NCI-H345 treated with DMSO at 0.1 percent for 48 hours (cell line): ENCODE measurements at regions not wholly inside any gene's neighbourhood (a gene's known extent, or its start where the extent isn't known, plus 50 kb on each side); places are given as distances from the start of the nearest gene placed in this dataset.
A peak's percentile ranks its signal among the peaks of the same experiment; 100 is the strongest.

Experiments used
- DNase-seq: peaks from one replicate; lab custom pipeline; 2025; ENCODE audit not compliant: unreplicated experiment; lab: John Stamatoyannopoulos, UW

DNA sequence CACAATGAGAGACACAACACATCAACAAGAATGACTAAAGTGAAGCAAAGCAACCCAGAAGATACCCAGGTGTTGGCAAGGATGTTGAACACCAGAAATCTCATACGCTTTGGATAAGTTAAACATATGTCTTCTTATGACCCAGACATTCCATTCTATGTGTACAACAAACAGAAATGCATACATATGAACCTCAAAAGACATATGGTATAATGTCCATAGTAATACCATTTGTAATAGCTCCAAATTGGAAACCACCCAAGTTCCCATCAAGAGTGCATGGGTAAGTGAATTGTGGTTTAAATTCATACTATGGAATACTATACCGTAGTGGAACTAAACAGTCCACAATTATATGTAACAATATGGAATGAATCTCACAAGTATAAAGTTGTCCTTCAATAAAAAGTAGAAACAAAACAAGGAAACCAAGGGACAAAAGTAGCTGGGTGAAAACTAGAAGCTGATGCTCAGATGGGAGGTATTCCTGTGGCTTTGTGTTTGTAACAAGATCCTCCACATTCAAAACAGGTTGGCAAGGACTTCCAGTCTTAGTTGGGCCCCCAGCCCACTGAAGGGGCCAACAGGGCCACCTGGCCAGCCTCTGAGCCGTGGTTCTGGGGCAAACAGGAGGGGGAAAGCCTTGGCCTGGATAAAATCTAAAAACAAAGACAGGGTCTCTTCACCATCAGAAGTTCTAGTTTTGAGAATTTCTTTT lies 171.8 kb upstream of the PITX1 start:
- DNase-seq = no peak

GRCh38 chr5:135204151-135204600 lies 170.1 kb upstream of the PITX1 start:
- DNase-seq = no peak

- DNase-seq = no peak
Observed at GRCh38 chr5:135203593-135204036, 169.6 kb upstream of the PITX1 start.

DNA sequence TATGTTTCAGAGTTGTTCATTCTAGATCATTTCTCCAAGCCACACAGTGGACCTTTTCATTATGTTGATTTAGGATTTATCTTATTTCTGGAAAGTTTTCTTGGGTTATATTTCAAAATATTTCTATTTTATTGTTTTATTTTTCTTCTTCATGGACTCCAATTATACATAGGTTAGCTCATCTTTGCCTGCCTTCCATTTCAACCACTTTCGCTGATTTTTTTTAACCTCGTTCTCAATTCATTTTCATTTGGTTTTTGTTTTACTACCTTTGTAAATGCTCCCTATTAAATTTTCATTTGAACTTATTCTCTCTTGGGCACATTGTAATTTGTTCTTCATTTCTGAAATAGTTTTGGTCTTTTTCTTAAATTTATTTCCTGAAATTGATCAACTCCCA lies 169.0 kb upstream of the PITX1 start:
- no peak for DNase-seq

GRCh38 chr5:135199919-135200318 lies 165.9 kb upstream of the PITX1 start:
- no peak for DNase-seq

- DNase-seq = no peak
Observed at GRCh38 chr5:135196483-135196882, 162.5 kb upstream of the PITX1 start.

DNA sequence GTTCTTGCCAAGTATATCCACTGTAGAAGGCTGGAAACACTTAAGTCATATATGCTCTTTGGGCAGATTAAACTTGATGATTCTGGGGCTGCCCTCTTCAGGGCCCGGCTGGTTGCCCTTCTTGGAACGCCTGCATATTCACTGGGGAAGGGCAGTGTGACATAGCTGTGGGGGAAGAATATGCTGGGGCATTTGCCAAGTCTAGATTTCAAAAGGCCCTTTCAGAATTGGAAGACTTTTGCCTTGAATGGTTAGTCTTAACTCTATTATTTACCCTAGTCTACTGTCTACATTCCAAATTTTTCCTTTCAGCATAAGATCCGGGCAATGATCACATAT lies 161.2 kb upstream of the PITX1 start:
- DNase-seq = no peak

DNA sequence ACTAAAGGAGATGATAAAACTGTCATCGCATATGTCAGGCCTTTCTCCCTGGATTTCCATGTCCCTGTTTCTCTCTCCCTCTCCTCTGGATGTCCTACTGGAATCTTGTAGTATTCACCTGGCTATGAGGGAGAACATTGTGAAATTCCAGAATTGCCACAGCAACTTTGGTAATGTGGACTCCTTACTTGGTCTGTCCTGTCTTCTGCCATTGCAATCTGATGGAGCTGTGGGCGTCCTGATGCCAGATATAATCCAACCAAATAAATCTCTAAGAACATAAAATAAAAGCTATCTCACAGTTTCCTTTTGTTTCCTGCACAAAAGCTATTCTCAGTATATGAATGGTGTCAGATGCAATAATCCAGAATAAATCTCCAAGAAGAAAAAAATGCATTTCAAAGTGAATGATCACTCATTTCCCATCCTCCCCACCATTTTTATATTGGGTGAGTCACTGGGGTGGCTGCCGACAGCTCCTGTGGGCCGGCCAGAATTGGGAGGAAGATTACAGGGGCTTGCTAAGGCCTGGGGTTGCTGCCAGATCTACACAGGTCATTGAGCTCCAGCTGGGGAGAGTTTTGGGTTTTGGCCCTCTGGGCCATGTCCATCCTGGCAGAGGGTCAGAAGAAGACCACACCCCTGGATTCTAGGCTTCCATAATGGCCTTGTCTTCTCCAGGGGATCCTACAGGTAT lies 160.7 kb upstream of the PITX1 start:
- DNase-seq = no peak

GRCh38 chr5:135194126-135194488 lies 160.1 kb upstream of the PITX1 start:
- DNase-seq = no peak

GRCh38 chr5:135193213-135194125 lies 159.4 kb upstream of the PITX1 start:
- DNase-seq = no peak

GRCh38 chr5:135192351-135192750 lies 158.3 kb upstream of the PITX1 start:
- no peak for DNase-seq

DNA sequence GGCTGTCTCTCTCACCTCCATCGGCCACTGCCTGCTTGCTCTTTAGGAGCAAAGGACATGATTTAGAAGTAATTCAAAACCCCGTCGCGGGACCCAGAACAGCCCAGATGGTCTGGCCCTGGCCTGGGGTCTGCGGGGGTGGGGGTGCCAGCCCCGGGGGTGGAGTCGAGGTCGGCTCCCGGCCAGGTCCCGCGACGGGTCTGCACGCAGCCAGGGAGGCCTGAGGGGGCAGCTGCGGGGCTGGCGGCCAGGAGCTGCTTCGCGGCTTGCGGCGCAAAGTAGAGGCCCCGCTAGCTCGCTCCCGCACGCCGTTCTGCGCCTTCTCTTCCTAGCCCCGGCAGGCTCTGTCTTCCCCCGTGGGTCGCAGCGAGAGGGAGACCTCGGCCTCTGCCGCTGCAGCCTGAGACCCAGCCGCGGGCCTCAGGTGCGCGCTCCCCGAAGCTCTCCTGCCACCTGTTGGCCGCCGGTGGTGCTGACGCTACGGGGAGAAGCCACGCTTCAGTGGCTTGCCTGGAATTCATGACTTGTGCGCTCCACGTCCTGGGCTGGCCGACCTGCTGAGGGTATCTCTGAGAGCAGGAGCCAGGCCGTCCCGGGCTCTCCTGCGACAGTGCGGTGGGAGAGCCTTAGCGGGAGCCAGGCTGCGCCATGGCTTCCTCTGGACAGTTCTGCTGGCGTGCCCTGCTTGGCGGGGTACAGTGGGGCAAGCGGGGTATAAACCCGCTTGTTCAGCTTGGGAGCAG lies 157.2 kb upstream of the PITX1 start:
- DNase-seq = peak; percentile 57

DNA sequence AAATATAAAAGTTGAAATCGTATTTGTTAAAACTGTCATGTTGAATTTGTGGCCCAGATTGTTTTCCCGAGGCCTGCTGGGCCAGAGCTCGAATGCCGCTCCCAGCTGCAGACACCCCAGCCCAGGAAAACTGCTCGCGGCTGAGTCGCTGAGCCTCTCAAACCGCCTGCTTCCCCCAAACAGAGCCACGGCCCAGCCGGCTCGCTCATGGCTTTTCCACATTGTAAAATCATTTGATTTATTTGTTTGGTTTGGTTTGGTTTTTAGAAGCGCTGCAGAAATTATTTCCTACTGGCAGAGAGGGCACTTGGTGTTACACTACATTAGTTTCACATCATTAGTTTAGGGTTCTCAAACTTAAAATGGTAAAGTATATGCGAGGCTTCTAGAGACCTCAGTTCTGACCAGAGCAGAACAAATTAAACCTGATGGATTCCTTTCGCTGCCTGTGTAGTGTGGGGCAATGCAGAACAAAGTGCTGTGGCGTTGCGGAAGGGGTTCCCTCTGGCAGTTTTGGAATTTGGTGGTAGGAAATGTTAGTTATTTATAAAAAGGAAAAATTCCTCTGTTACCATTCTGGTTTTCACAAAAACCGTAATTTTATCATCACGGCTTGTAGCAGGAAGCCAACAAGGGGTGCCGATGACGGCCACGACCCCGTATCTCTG lies 156.5 kb upstream of the PITX1 start:
- DNase-seq = no peak

DNA sequence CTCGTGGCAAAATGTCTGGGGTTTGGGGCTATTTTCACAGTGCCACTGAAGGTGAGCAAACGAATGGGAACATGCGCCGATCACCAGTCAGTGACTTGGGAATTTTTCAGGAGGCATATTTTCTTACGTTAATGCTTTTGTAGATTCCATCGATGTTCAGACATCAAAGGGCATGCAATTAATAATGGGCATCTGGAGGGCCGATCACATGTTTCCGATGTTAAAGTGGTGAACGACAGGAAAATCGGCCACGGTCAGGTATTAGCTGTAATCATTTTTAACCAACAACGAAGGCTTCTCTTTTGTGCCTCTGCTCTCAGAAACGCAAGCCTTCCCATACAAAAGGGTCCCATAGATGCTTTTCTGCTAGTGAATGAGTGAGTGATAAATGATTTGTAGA lies 155.0 kb upstream of the PITX1 start:
- DNase-seq = no peak

DNA sequence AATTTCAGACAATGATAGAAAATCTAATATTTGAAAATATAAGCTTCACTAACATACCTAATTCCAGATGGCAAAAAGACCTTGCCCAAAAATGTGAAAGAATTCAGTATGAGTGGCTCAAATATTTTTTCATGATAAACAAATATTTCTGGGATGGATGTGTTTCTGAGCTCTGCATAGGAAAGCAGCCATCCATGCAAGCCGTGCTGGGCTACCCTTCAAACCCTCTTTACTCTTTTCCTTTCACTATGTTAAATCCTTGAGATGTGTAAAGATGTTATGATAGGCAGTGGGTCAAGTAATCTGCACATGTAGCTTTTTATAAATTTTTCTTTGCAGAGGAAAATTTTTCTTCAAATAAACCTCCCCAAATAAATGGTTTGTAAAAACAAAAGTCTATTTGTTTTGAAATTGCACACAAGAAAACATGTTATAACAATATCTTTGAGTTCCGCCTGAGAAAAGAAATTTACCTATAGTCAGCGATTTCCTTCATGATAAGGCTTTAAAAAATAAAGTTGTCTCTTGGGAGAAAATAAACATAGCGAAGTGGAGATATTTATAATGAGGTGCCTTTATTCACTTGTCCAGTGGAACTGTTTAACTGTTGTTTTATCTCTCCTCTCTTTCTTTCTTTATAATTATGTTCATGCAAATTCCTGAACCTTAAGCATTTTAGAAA lies 154.3 kb upstream of the PITX1 start:
- DNase-seq = no peak

DNA sequence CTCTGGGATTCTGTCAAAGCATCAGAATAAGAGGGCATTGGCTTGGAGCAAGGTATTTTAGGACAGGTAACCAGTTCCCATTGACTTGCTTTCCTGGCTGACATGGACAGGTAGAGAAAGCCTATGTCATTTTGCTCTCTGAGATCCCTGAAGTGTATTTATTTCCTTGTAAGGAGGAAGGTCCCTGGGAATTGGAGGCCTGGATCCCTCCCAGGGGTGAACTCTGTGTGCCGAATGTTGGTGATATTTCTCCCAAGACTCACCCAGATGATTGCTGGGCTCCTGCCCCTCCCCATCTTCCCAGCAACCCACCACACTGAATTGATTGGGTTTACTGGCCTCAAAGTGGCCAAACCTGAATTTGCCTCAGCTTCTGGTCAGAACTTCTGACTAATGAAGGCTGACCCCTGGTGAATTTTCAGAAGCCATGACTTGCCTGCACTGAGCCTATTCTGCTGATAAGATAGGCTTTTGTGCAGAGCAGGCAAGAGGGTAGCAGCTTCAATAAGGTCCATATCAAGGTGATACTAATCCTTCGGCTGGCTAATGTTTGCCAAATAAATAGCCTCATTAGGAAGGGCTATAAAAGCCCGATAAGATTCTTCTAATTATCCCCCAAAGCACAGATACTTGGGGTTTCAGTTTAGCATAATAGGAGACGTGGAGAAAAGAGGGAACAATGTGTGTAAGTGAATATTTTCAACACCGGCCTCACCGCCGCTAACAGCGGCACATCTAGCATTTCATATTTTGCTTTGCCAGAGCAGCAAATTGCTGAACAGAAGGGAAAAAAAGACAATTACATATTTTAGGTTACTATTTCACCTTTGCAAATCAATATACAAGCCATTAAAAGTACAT lies 152.9 kb upstream of the PITX1 start:
- no peak for DNase-seq

- no peak for DNase-seq
Observed at GRCh38 chr5:135185481-135186065, 151.5 kb upstream of the PITX1 start.

DNA sequence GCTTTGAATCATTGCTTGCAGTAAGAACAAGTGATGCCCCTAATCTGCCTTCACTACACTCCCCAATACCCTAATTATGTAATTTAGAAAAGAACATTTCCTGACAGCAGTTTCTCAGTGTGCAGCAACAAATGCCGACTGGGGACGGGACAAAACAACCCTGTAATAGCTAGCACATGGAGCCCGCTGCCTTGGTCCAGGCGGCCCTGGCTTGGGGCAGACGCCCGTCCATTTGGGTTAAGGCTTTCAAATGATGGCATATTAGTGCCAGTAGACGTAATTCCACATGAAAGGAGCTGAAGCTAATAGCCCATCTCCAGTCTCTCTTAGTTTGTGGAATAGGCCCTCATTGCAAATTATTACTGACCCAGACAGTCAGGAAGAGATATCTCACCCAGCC lies 150.6 kb upstream of the PITX1 start:
- DNase-seq = no peak

- no peak for DNase-seq
Observed at GRCh38 chr5:135183464-135183863, 149.4 kb upstream of the PITX1 start.
